GM12872 (cell line): ENCODE measurements at regions not wholly inside any gene's neighbourhood (a gene's known extent, or its start where the extent isn't known, plus 50 kb on each side); places are given as distances from the start of the nearest gene placed in this dataset.

Experiments used
- CTCF ChIP-seq: IDR thresholded peaks from 3 replicates; pipeline ENCODE4 v1.5.1; 2011; ENCODE audit warnings: low read depth, mild to moderate bottlenecking, low read length, moderate library complexity; ENCODE audit not compliant: insufficient read depth

GRCh38 chr15:69848551-69849231 lies 249.0 kb downstream of the TLE3 start:
- no peak for TF ChIP-seq CTCF

GRCh38 chr15:69849232-69849610 lies 248.5 kb downstream of the TLE3 start:
- no peak for TF ChIP-seq CTCF

GRCh38 chr15:69852482-69852881 lies 245.2 kb downstream of the TLE3 start:
- no peak for TF ChIP-seq CTCF

- TF ChIP-seq CTCF = no peak
Measured at GRCh38 chr15:69852916-69853315, 244.8 kb downstream of the TLE3 start.

GRCh38 chr15:69853544-69853951 lies 244.2 kb downstream of the TLE3 start:
- TF ChIP-seq CTCF = no peak

- TF ChIP-seq CTCF = no peak
Measured at GRCh38 chr15:69854001-69854400, 243.7 kb downstream of the TLE3 start.

GRCh38 chr15:69854521-69855181 lies 243.1 kb downstream of the TLE3 start:
- no peak for TF ChIP-seq CTCF
